ENCODE measurements at regions not wholly inside any gene's neighbourhood (a gene's known extent, or its start where the extent isn't known, plus 50 kb on each side); places are given as distances from the start of the nearest gene placed in this dataset.

GRCh38 chr14:98573082-98573481 lies 698.9 kb downstream of the BCL11B start:
- TF ChIP-seq CTCF (tag by site-specific recombination; IDR thresholded peaks at IDR 0.05) (no peak), RBAK (tag by site-specific recombination; IDR thresholded peaks at IDR 0.05) (no peak), YY1 (tag by site-specific recombination; IDR thresholded peaks at IDR 0.05) (no peak), ZNF558 (tag by site-specific recombination; IDR thresholded peaks at IDR 0.05) (no peak), PBX3 (CRISPR knock-in tag; IDR thresholded peaks at IDR 0.05) (no peak), ZBTB7A (tag by site-specific recombination; IDR thresholded peaks at IDR 0.05; ENCODE audit: low read depth) (no peak), ZNF184 (tag by site-specific recombination; IDR thresholded peaks at IDR 0.05) (no peak), ZNF626 (tag by site-specific recombination; IDR thresholded peaks at IDR 0.05) (no peak), ZNF76 (tag by site-specific recombination; IDR thresholded peaks at IDR 0.05; ENCODE audit: borderline replicate concordance, low read depth) (no peak), ZNF501 (tag by site-specific recombination; IDR thresholded peaks at IDR 0.05) (no peak), ZNF585B (tag by site-specific recombination; IDR thresholded peaks at IDR 0.05) (no peak), REST (tag by site-specific recombination; IDR thresholded peaks at IDR 0.05) (no peak), YY2 (tag by site-specific recombination; IDR thresholded peaks at IDR 0.05) (no peak)
